ENCODE measurements at regions not wholly inside any gene's neighbourhood (a gene's known extent, or its start where the extent isn't known, plus 50 kb on each side); places are given as distances from the start of the nearest gene placed in this dataset.

GRCh38 chr14:44567997-44568396 lies 60.9 kb upstream of the FSCB start:
- BruUV-seq (replicated peaks): no TSS peak
- intact Hi-C loops (cut with micrococcal nuclease; ENCODE audit: unreplicated experiment): no loop called here

More at GRCh38 chr14:44567997-44568396, 60.9 kb upstream of the FSCB start:
- H2AFZ ChIP-seq (ENCODE audit: low read length): no peak overlapping the region
- H3K4me2 ChIP-seq (ENCODE audit: low read depth, low read length): no peak overlapping the region
- H3K9ac ChIP-seq (ENCODE audit: insufficient read depth, low read depth, low read length): no peak overlapping the region
- DNase-seq (ENCODE audit: low spot score): no peak
- no peak overlapping the region for H3K4me3 ChIP-seq (replicated peaks in 1 of 3; ENCODE audit: insufficient read depth in 1 of 3, low read depth in 2 of 3, low read length in 3 of 3)
- H3K27ac ChIP-seq (ENCODE audit: extremely low read length, insufficient read depth, low read length): no peak overlapping the region
- FAIRE-seq: no peak
- TF ChIP-seq HIVEP1 (CRISPR knock-in tag; IDR thresholded peaks at IDR 0.05): no peak
- no peak for TF ChIP-seq IRX3 (CRISPR knock-in tag; IDR thresholded peaks at IDR 0.05; ENCODE audit: borderline replicate concordance, low read depth)
- no peak for TF ChIP-seq CREM (IDR thresholded peaks at IDR 0.05)
- no peak for TF ChIP-seq CREM (CRISPR knock-in tag; IDR thresholded peaks at IDR 0.05)
- TF ChIP-seq ARNT (IDR thresholded peaks at IDR 0.05): no peak
- no peak for TF ChIP-seq ZMYM3 (CRISPR knock-in tag; IDR thresholded peaks at IDR 0.05)
- TF ChIP-seq ZNF891 (CRISPR knock-in tag; IDR thresholded peaks at IDR 0.05): no peak
- no peak for TF ChIP-seq ZNF414 (CRISPR knock-in tag; IDR thresholded peaks at IDR 0.05)
- TF ChIP-seq ZFY (CRISPR knock-in tag; IDR thresholded peaks at IDR 0.05): no peak
- no peak for TF ChIP-seq PRPF4 (IDR thresholded peaks at IDR 0.05; ENCODE audit: low read depth, low read length, poor library complexity, severe bottlenecking)
- no peak for TF ChIP-seq SMARCE1 (IDR thresholded peaks at IDR 0.05; ENCODE audit: borderline replicate concordance)
- TF ChIP-seq ATF7 (IDR thresholded peaks at IDR 0.05): no peak
- no peak for TF ChIP-seq ATF7 (CRISPR knock-in tag; IDR thresholded peaks at IDR 0.05)
- TF ChIP-seq PLSCR1 (CRISPR knock-in tag; IDR thresholded peaks at IDR 0.05; ENCODE audit: borderline replicate concordance): no peak
- no peak for TF ChIP-seq ZSCAN31 (CRISPR knock-in tag; IDR thresholded peaks at IDR 0.05; ENCODE audit: low read depth)
- no peak for TF ChIP-seq ZNF432 (CRISPR knock-in tag; IDR thresholded peaks at IDR 0.05; ENCODE audit: borderline replicate concordance)
- TF ChIP-seq KDM2A (CRISPR knock-in tag; IDR thresholded peaks at IDR 0.05; ENCODE audit: borderline replicate concordance, low read depth): no peak
- WGBS (ENCODE audit: low lambda C conversion rate): 0% methylated on average over 1 of the region's 1 CpG
- POLR2A ChIA-PET: no interaction called here
- H3K9me3 ChIP-seq (ENCODE audit: low read length): no peaks in the 10 kb centered on the region
- in situ Hi-C loops (cut with HindIII; ENCODE audit: extremely low pct_ligation_motif_present, low pct_unique_long_range_greater_than_20kb): no loop called here
- no peaks in the 10 kb centered on the region for H3K4me1 ChIP-seq (ENCODE audit: insufficient read depth, low read length)
- no peak for ATAC-seq
- no peaks in the 10 kb centered on the region for H3K27me3 ChIP-seq (ENCODE audit: control insufficient read depth in 1 of 2, insufficient read depth in 2 of 2, low read length in 2 of 2)
- no peaks in the 10 kb centered on the region for H3K36me3 ChIP-seq (replicated peaks in 1 of 2; ENCODE audit: control insufficient read depth in 1 of 2, insufficient read depth in 2 of 2, low read length in 2 of 2)
- no peaks in the 10 kb centered on the region for H3K79me2 ChIP-seq (ENCODE audit: insufficient read depth, low read length)
- CTCF ChIA-PET (ENCODE audit: low intra/inter-chr PET ratio, low total read pairs): no interaction called here
- no peaks in the 10 kb centered on the region for H4K20me1 ChIP-seq (ENCODE audit: insufficient read depth, low read length)

Measured in HepG2 (cell line).